Astrocyte of the spinal cord (primary cell): ENCODE measurements at regions not wholly inside any gene's neighbourhood (a gene's known extent, or its start where the extent isn't known, plus 50 kb on each side); places are given as distances from the start of the nearest gene placed in this dataset.
"Not testable (repeated sequence)": the region's sequence is repeated elsewhere in the genome, so short reads cannot be mapped to it uniquely, and the experiment has no call there.

Experiments used
- DNase-seq: peaks from one replicate; pipeline ENCODE4 v3.0.0; 2011; ENCODE audit warnings: low read depth, low spot score
- H3K4me3 ChIP-seq: 2 replicates; pipeline ENCODE4 v1.5.1; 2011; ENCODE audit warnings: low read depth, mild to moderate bottlenecking, low read length, moderate library complexity
- in situ Hi-C: cut with HindIII; loops from 2 replicates; pipeline ENCODE4 v1.10.0; 2017; ENCODE audit warnings: low sequenced_read_pairs
- TF ChIP-seq, protein P1 (sequence below): IDR thresholded peaks from 2 replicates; pipeline ENCODE4 v1.5.1; 2012; ENCODE audit warnings: low read depth, mild to moderate bottlenecking, low read length, inconsistent platforms

DNA sequence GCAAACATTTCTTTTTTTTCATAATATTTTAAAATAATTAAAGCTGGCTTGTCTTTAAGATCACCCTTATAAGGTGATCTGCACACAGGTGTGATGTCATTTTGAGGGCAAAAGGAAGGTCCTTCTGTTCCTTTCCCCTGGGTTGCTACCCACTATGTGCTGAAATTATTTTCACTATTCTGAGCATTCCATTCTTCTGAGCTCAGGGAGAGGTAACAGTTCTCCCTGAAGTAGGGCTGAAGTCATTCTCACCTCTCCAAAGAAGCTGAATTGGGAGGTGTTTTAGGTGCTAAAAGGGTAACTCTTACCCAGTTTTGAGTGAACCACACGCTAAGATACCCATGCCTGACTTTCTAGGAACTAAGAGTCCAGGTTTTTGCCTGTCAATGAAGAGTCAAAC, 247.6 kb downstream of the SLC4A3 start:
- TF ChIP-seq, protein P1, sequence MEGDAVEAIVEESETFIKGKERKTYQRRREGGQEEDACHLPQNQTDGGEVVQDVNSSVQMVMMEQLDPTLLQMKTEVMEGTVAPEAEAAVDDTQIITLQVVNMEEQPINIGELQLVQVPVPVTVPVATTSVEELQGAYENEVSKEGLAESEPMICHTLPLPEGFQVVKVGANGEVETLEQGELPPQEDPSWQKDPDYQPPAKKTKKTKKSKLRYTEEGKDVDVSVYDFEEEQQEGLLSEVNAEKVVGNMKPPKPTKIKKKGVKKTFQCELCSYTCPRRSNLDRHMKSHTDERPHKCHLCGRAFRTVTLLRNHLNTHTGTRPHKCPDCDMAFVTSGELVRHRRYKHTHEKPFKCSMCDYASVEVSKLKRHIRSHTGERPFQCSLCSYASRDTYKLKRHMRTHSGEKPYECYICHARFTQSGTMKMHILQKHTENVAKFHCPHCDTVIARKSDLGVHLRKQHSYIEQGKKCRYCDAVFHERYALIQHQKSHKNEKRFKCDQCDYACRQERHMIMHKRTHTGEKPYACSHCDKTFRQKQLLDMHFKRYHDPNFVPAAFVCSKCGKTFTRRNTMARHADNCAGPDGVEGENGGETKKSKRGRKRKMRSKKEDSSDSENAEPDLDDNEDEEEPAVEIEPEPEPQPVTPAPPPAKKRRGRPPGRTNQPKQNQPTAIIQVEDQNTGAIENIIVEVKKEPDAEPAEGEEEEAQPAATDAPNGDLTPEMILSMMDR: no peak
- no peak overlapping the region for H3K4me3 ChIP-seq
- in situ Hi-C loops: no loop called here
- no peak for DNase-seq

DNA sequence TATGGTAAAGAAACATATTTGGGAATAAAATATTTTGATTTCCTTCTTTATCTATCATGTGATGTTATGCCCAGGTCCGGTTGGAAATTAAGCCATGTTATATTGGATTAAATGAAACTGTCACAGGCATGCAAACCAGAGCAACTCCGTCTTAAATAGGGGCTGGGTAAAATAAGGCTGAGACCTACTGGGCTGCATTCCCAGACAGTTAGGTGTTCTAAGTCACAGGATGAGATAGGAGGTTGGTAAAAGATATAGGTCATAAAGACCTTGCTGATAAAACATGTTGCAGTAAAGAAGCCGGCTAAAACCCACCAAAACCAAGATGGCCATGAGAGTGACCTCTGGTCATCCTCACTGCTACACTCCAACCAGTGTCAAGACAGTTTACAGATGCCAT, 248.6 kb downstream of the SLC4A3 start:
- DNase-seq, H3K4me3 ChIP-seq, in situ Hi-C loops: not testable (repeated sequence)

DNA sequence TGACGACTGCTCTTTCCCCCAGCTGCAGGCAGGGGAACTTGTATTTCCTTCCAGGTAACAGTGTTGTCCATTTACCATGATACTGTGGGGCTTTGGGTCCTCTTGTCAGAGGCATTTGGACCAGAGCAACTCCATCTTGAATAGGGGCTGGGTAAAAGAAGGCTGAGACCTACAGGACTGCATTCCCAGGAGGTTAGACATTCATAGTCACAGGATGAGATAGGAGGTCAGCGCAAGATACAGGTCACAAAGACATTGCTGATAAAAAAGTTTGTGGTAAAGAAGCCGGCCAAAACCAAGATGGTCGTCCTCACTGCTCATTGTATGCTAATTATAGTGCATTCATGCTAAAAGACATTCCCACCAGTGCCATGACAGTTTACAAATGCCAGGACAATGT, 249.5 kb downstream of the SLC4A3 start:
- no peak overlapping the region for H3K4me3 ChIP-seq
- in situ Hi-C loops: no loop called here
- no peak for DNase-seq
- TF ChIP-seq, protein P1: no peak

DNA sequence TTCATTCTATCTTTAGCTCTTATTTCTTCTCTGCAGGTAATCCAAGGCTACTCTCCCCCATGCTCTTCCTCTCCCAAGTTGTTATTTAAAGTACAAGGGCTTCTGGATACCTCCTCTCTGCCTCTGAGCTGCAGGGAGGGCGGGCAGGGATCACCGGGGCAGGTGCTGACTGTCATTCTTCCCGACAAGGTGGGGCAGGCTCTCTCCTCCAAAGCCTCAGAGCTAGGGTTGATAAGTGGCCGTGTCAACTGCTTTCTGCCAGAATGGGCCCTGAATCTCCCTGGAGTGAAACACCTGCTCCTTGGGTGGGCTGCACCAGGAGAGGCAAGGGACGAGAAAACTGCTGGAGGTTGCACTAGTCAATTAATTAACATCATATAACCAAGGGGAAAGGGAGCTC, 250.3 kb downstream of the SLC4A3 start:
- in situ Hi-C loops: no loop called here
- no peak overlapping the region for H3K4me3 ChIP-seq
- TF ChIP-seq, protein P1: no peak
- no peak for DNase-seq

DNA sequence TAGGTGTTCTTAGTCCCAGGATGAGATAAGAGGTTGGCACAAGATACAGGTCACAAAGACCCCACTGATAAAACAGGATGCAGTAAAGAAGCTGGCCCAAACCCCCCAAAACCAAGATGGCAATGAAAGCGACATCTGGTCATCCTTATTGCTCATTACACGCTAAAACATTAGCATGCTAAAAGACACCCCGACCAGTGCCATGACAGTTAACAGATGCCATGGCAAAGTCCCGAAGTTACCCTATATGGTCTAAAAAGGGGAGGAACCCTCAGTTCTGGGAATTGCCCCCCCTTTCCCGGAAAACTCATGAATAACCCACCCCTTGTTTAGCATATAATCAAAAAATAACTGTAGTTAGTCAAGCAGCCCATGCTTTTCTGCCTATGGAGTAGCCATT, 251.1 kb downstream of the SLC4A3 start:
- in situ Hi-C loops: no loop called here
- DNase-seq: no peak
- no peak overlapping the region for H3K4me3 ChIP-seq
- TF ChIP-seq, protein P1: no peak

DNA sequence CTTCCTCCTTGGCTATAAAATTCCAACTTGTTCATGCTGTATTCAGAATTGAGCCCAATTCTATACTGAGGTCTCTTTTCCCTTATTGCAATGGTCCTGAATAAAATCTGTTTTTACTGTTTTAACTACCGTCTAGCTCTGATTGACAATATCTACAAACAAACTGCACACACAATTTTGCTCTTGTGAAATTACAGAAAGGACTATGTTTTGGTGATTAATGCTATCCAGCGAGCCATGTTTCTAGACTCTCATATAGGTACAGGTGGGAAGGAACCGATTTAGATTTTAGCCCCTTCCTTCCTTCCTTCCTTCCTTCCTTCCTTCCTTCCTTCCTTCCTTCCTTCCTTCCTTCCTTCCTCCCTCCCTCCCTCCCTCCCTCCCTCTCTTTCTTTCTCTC, 254.4 kb downstream of the SLC4A3 start:
- in situ Hi-C loops: no loop called here
- TF ChIP-seq, protein P1: no peak
- no peak overlapping the region for H3K4me3 ChIP-seq
- DNase-seq: no peak

DNA sequence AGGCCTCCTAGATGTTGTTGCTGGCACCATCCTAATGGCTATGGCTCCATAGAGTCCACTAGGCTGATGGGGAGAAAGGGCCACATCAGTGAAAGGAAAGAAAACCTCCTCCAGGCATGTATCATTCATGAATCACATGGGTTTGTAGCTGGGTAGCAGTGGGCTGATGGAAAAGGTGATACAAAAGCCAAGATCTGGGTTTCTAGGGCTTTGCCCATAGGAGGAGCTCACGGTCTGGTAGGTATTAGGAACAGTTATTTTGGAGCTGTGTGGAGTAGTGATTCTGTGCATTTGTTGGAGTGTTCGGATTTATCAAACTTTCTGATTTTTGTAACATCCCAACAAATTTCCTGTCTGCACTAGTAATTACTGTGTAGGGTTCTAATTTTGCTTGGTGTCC, 259.2 kb downstream of the SLC4A3 start:
- DNase-seq: no peak
- no peak overlapping the region for H3K4me3 ChIP-seq
- TF ChIP-seq, protein P1: no peak
- in situ Hi-C loops: no loop called here
